SK-N-MC (cell line): ENCODE measurements at regions not wholly inside any gene's neighbourhood (a gene's known extent, or its start where the extent isn't known, plus 50 kb on each side); places are given as distances from the start of the nearest gene placed in this dataset.

Experiments
- DNase-seq: peaks from one replicate; pipeline ENCODE4 v3.0.0-alpha.2; 2011; ENCODE audit warnings: low read depth, low spot score
- H3K27ac ChIP-seq: fragments of 200-600 bp; sonication (generic); 2 replicates; pipeline ENCODE4 v1.5.1; 2016; ENCODE audit warnings: mixed run types
- H3K36me3 ChIP-seq: fragments of 200-600 bp; sonication (generic); 2 replicates; pipeline ENCODE4 v1.6.1; 2017; ENCODE audit warnings: antibody characterized with exemption, low read length, mixed read lengths; ENCODE audit not compliant: insufficient read depth
- H3K4me3 ChIP-seq: fragments of 200-600 bp; sonication (generic); 2 replicates; pipeline ENCODE4 v1.5.1; 2016
- H3K9ac ChIP-seq: fragments of 200-600 bp; sonication (generic); 2 replicates; pipeline ENCODE4 v1.8.0; 2017; ENCODE audit warnings: mixed run types, mixed read lengths; ENCODE audit not compliant: insufficient read length
- H3K9me3 ChIP-seq: fragments of 200-600 bp; sonication (generic); 2 replicates; pipeline ENCODE4 v1.6.1; 2017; ENCODE audit warnings: low read depth, mild to moderate bottlenecking, antibody characterized with exemption, low read length, moderate library complexity, mixed read lengths
- EZH2 ChIP-seq: fragments of 200-600 bp; sonication (generic); IDR thresholded peaks from one replicate; pipeline ENCODE4 v1.6.1; 2017; ENCODE audit warnings: antibody characterized with exemption
- FOXP2 ChIP-seq: optimal IDR thresholded peaks from 2 replicates; pipeline ENCODE3; 2011; ENCODE audit warnings: mild to moderate bottlenecking, moderate library complexity; ENCODE audit not compliant: insufficient read depth; ENCODE audit errors: extremely low read length, control extremely low read depth
- POLR2AphosphoS5 ChIP-seq: IDR thresholded peaks from 2 replicates; pipeline ENCODE4 v1.6.1; 2012; ENCODE audit warnings: mild to moderate bottlenecking, low read depth, low read length, borderline replicate concordance

- H3K36me3 ChIP-seq = no peaks in the 10 kb centered on the region
- DNase-seq = no peak
- TF ChIP-seq POLR2AphosphoS5 (no peak), FOXP2 (no peak), EZH2 (no peak)
- H3K9ac ChIP-seq = no peak overlapping the region
- no peaks in the 10 kb centered on the region for H3K9me3 ChIP-seq
- H3K4me3 ChIP-seq = no peak overlapping the region
- H3K27ac ChIP-seq = no peak overlapping the region
Measured at GRCh38 chr10:131480066-131480465, 168.5 kb upstream of the TCERG1L start.

GRCh38 chr10:131480861-131481260 is 169.3 kb upstream of the TCERG1L start:
- Histone ChIP-seq H3K9me3 (no peaks in the 10 kb centered on the region), H3K36me3 (no peaks in the 10 kb centered on the region), H3K4me3 (no peak overlapping the region), H3K9ac (no peak overlapping the region), H3K27ac (no peak overlapping the region)
- TF ChIP-seq FOXP2 (no peak), POLR2AphosphoS5 (no peak), EZH2 (no peak)
- DNase-seq = no peak

- TF ChIP-seq POLR2AphosphoS5 = no peak
- no peak for TF ChIP-seq FOXP2
- TF ChIP-seq EZH2 = no peak
- Histone ChIP-seq H3K9me3 (no peaks in the 10 kb centered on the region), H3K36me3 (no peaks in the 10 kb centered on the region), H3K27ac (no peak overlapping the region), H3K4me3 (no peak overlapping the region), H3K9ac (no peak overlapping the region)
- DNase-seq = no peak
Measured at GRCh38 chr10:131485732-131486131, 174.2 kb upstream of the TCERG1L start.

GRCh38 chr10:131487822-131488221 is 176.3 kb upstream of the TCERG1L start:
- Histone ChIP-seq H3K27ac (no peak overlapping the region), H3K36me3 (no peaks in the 10 kb centered on the region), H3K9ac (no peak overlapping the region), H3K9me3 (no peaks in the 10 kb centered on the region), H3K4me3 (no peak overlapping the region)
- no peak for DNase-seq
- TF ChIP-seq POLR2AphosphoS5 (no peak), FOXP2 (no peak), EZH2 (no peak)

- no peak for DNase-seq
- Histone ChIP-seq H3K9me3 (no peaks in the 10 kb centered on the region), H3K4me3 (no peak overlapping the region), H3K36me3 (no peaks in the 10 kb centered on the region), H3K9ac (no peak overlapping the region), H3K27ac (no peak overlapping the region)
- TF ChIP-seq FOXP2 (no peak), POLR2AphosphoS5 (no peak), EZH2 (no peak)
Measured at GRCh38 chr10:131490991-131491594, 179.6 kb upstream of the TCERG1L start.

- Histone ChIP-seq H3K9ac (no peak overlapping the region), H3K4me3 (no peak overlapping the region), H3K27ac (no peak overlapping the region), H3K36me3 (no peaks in the 10 kb centered on the region), H3K9me3 (no peaks in the 10 kb centered on the region)
- TF ChIP-seq FOXP2 (no peak), POLR2AphosphoS5 (no peak), EZH2 (no peak)
- DNase-seq = no peak
Measured at GRCh38 chr10:131492211-131492857, 180.8 kb upstream of the TCERG1L start.

- no peak overlapping the region for H3K9ac ChIP-seq
- no peaks in the 10 kb centered on the region for H3K9me3 ChIP-seq
- no peak overlapping the region for H3K4me3 ChIP-seq
- no peak for DNase-seq
- TF ChIP-seq POLR2AphosphoS5 (no peak), FOXP2 (no peak), EZH2 (no peak)
- no peak overlapping the region for H3K27ac ChIP-seq
- no peaks in the 10 kb centered on the region for H3K36me3 ChIP-seq
Measured at GRCh38 chr10:131493432-131493831, 181.9 kb upstream of the TCERG1L start.

GRCh38 chr10:131494451-131494850 is 182.9 kb upstream of the TCERG1L start:
- Histone ChIP-seq H3K9me3 (no peaks in the 10 kb centered on the region), H3K27ac (no peak overlapping the region), H3K9ac (no peak overlapping the region), H3K4me3 (no peak overlapping the region), H3K36me3 (no peaks in the 10 kb centered on the region)
- no peak for DNase-seq
- TF ChIP-seq EZH2 (no peak), FOXP2 (no peak), POLR2AphosphoS5 (no peak)
